SKM-1 (cell line): ENCODE measurements at regions not wholly inside any gene's neighbourhood (a gene's known extent, or its start where the extent isn't known, plus 50 kb on each side); places are given as distances from the start of the nearest gene placed in this dataset.

ENCODE experiments used
- DNase-seq: peaks from one replicate; lab custom pipeline; 2025; ENCODE audit not compliant: unreplicated experiment; lab: John Stamatoyannopoulos, UW

GRCh38 chr2:150141226-150142001 lies 346.1 kb downstream of the RND3 start:
- no peak for DNase-seq

- no peak for DNase-seq
Observed at GRCh38 chr2:150140777-150141176, 346.7 kb downstream of the RND3 start.

DNA sequence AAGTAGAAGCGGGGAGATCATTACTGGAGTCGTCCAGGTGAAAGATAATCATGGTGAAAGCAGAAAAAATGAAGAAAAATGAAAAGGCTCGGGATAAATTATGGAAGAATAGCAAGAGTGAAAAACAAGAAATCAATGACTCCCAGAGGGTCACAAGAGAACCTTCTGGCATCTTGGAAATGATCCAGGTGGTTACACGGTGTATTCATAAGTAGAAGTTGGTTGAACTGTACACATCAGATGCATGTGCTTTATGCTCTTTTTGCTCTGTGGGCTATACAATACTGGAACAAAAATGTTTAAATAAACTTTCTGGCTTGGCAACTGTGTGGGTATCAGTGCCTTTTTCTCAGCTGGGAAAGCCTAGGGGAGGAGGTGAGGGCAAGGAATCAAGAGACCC lies 348.9 kb downstream of the RND3 start:
- DNase-seq: no peak

- no peak for DNase-seq
Observed at GRCh38 chr2:150137338-150138069, 350.0 kb downstream of the RND3 start.

- no peak for DNase-seq
Observed at GRCh38 chr2:150136893-150137292, 350.6 kb downstream of the RND3 start.

DNA sequence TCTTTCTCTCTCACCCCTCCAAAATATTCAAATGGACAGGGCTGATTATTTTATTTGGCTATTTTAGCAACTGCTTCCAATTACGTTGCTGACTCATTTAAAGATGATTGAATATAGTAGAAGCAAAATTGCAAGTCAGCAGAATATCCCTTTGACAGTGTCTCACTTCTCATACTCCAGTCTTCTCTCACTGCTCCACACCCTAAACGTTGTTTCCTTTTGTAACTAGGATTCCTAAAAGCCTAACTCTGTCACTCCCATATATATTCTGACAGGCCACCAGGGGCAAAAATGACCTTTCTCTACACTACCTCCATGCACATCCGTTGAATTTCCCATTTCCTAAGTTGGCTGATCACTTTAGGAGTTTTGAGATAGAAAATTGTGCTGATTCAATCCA lies 351.1 kb downstream of the RND3 start:
- no peak for DNase-seq

GRCh38 chr2:150135223-150135883 lies 352.1 kb downstream of the RND3 start:
- DNase-seq: no peak

DNA sequence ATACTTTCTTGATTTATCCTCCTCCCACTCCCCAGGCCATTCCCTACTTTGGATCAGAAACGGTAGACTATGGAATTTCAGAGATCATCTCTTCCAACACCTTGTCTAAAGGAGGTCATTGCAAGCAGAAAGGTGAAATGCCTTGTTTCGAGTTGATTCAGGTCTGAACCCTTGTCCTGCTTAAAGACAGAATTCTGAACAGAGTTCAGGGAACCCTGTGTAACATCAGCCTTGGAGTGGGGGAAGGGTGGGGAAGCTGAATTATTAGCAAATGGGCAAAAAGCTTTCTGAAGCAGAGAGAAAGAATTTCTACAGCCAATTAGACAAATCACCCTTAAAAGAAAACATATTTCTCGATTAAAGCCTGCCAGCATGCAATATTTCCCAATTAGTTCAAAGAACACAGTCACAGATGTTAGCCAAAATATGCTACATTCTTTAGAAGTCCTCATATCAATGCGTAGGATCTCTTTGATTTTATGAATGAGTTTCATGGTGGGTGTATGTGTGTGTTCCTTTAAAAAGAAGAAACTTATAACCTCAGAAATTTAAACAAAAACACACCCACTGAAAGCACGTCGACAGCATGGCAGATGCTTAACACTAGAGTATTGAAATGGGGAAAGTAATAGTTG lies 353.1 kb downstream of the RND3 start:
- DNase-seq: no peak

GRCh38 chr2:150133623-150134022 lies 353.8 kb downstream of the RND3 start:
- no peak for DNase-seq

GRCh38 chr2:150129921-150130575 lies 357.4 kb downstream of the RND3 start:
- no peak for DNase-seq

DNA sequence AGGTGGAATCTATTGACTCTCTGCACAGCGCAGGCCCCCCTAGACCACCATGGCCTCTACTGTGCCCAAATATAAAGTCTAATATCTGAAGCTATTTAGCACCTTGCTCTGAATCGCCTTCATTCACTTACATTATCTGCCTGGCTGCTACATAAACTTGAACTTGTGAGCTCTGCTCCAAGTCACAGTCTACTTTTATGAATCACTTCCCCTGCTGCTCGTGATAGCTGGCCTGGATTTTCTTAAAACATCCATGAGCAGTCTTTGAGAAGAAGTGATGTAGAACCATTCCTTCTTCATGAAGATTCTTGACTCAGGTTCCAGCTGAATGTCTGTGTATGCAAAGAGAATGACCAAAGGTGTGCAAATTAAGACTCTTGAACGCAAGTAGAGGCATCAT lies 359.5 kb downstream of the RND3 start:
- no peak for DNase-seq

GRCh38 chr2:150127346-150127990 lies 360.0 kb downstream of the RND3 start:
- no peak for DNase-seq

- no peak for DNase-seq
Observed at GRCh38 chr2:150126839-150127238, 360.6 kb downstream of the RND3 start.

GRCh38 chr2:150126143-150126740 lies 361.2 kb downstream of the RND3 start:
- no peak for DNase-seq

- DNase-seq: no peak
Observed at GRCh38 chr2:150125708-150126107, 361.8 kb downstream of the RND3 start.

DNA sequence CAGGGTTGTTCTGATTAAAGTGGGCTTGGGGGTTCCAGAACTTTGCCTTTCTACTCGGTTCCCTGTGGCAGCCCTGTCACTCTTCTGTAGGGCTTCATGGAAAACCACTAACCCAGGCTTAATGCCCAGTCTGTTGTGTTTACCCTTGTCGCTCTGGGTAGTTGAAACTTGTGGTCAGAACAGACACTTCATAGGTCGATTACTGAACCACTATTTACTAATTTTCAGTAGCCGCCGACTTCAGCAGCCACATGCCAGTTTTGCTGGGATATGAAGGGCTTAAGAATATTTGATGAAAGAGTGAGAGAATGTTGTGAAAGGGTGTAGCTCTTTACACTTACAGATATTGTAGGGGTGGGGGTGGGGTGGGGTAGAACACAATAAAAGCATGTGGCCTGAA lies 362.3 kb downstream of the RND3 start:
- DNase-seq: no peak

DNA sequence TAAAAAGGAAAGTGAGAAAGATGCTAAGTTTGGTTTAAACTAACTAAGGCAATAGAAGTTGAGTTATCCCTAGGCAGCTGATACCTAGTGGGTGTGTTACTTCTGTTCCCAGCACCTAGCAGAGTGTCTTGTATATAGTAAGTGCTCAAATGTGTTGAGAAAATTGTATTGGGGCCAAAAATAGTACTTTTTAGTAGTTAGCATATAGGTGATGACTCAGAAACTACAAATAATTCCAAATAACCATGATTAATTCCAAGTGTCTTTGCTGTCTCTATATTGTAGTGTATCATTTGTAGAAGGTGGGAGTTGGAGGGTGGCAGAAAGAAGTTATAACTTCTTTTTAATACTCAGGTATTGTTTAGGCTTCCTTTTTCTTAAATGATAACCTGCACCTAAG lies 362.7 kb downstream of the RND3 start:
- no peak for DNase-seq

DNA sequence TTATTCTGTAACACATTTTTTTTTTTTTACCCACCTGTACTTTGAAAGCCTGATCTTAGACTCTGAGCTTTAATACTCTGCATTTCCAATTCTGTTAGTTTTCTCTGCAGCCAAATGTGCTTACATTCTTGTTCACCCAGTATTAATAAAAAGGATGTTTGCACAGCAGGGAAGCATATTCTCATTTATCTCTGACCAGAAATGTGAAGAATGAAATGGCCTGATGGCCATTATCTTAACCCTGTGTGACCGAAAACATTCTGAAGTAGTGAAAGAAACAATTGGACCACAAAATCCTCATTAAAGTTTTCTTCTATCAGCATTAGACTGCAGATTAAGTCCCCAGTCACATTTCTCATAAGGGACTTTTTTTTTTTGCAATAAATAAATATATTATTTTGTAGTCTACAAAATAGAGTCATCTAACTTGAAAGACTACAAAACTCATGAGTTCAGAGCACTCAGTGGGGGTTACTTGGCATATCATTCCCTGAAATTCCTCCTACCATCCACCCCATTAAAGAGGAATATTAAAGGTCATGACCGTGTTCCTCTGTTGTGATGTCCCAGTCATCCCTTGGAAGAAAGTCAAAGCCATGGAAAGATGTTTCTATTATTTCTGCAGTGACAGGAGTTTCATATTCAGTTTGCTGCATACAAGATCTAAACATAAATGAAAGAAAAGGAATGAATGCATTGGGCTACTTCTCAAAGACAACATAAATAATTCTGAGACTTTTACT lies 364.4 kb downstream of the RND3 start:
- DNase-seq: no peak

GRCh38 chr2:150122156-150122555 lies 365.3 kb downstream of the RND3 start:
- DNase-seq: no peak
